GM18502 (cell line): ENCODE measurements at regions not wholly inside any gene's neighbourhood (a gene's known extent, or its start where the extent isn't known, plus 50 kb on each side); places are given as distances from the start of the nearest gene placed in this dataset.

ENCODE experiments used
- ATAC-seq: cut with Tn5 transposase; IDR thresholded peaks from one replicate; pipeline ENCODE4 v1.9.1; 2021; ENCODE audit warnings: mild to moderate bottlenecking; ENCODE audit not compliant: unreplicated experiment, poor library complexity

DNA sequence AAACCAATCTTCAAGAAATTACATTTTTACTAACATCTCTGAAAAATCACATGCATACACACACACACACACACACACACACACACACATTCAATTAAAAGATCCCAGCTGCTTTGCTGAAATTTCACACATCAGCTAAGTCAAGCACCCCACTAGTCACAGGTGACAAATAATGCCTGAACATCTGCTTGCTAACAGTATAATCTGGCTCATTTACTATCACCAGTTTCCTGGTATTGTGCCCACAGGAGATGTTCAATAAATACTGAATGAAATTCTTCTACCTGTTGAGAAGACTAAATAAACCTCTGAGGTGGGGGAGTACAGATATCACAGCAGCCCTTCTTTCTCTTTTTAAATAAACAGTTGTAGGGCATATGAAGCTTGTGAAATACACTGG is 994.0 kb downstream of the ARAP2 start:
- no peak for ATAC-seq

DNA sequence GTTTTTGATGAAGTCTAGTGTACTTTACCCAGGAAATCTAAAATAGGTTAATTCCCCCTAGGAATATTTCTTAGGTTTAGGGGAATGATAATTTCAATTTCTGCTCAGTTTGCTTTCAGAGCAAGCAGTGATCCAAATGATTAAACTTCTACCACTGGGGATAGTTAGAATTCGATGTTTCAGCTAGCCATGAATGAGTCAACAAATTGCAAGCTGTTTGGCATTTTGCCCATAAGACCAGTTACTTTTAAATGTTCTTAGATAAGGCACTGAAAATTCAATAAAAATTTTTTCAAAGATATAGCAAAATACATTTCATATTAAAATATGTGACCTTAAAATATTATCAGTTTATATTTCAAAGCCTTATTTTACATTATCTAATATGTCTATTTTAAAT is 993.6 kb downstream of the ARAP2 start:
- ATAC-seq: no peak

DNA sequence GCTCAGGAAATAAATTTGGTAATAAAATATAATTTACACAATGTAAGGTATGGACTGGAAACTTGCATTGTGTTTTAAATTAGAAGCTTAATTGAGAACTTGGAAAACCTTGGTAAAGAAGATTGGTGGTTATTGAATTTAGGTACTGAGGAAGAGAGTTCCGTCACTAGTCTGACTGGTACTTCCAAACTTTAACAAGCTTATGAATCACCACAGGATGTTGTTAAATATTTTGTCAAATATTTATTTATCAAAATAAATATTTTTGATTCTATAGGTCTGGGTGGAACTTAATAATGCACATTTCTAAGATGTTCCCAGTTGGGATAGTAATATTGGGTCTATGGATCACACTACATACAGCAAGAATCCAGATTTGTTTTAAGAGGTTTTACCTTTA is 992.2 kb downstream of the ARAP2 start:
- no peak for ATAC-seq

DNA sequence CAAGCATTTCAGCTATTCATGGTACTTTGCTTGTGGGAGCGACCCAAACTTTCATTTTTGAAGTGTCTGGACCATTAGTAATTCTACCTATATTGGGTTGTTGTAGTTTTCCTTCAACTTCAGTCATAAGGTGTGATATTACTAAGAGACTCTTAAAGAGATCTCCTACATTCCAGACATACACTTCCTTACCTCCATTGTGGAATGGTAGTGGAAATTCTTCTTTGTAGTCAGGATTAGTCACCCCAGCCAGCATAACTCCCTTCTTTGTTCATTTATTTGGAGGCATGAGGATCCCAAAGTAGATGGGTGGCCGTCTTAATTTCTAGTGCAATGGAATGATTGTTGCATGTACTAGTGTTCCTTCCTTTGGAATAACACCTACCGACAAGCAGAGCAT is 991.4 kb downstream of the ARAP2 start:
- ATAC-seq: no peak

DNA sequence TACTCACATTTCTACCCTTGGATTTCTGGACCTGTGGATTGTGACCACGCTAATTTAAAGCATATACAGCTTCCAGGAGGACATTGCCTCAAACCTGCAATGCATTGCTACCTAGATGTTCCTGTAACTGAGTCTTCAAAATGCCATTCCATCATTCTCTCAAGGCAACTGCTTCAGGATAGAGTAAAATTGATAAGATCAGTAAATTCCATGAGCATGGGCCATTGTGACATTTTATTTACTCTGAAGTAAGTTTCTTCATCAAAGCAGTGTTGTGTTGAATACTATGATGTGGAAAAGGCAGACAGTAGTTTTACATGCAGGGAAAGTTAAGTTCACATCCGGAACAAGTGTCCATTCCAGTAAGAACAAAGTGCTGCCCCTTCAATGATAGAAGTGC is 991.0 kb downstream of the ARAP2 start:
- ATAC-seq: no peak

DNA sequence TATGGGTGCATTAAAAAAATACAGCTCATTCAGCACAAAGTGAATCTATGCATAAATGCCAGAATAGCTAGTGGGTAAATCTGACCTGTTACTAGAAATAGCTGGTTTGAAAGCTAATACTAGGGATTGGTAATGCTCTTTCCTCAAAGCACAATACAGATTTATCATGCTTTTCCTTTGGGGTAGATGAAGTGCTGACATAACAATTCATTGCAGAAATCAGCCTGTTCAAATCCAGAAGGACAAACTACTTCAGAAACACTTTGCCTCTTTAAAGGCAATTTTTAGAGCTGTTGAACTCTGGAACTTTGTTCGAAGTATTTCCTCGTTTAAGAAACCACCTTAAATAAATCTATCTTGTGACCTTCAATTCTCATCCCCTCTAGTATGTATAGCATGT is 957.9 kb downstream of the ARAP2 start:
- ATAC-seq: no peak

DNA sequence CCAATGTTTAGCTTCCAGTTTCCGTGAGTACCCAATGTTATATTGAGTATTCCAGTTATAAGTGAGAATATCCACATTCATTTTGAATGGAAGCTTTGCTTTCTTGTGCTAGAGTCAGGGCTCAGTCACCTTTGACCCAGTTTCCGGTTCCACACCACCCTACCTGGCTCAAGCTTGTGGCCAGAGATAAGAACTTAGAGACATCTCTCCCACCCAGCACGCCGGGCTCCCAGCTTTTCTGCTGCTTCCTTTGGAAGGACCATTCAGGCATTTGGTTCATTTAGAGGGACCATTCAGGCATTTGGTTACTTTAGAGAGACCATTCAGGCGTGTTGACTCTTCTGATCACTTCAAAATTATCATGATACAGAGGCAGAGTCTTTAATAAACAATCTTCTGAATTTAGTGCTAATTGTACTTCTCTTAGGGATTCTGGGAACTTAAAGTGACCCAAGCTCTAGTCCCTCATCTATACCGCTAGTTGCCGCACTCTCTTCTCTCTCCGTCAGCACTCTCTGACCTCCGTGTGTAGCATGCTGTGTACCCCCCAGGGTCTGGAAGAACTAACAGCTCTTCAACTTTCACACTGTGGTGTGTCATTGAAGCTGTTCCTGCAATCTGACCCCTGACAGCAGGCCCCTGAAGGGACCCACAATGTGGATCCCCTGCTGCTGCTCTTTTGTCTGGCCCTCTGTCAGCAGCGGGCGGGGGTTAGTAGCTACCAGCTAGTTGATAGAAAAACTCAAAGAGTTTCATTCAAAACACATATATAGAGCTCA is 943.1 kb downstream of the ARAP2 start:
- ATAC-seq: no peak

DNA sequence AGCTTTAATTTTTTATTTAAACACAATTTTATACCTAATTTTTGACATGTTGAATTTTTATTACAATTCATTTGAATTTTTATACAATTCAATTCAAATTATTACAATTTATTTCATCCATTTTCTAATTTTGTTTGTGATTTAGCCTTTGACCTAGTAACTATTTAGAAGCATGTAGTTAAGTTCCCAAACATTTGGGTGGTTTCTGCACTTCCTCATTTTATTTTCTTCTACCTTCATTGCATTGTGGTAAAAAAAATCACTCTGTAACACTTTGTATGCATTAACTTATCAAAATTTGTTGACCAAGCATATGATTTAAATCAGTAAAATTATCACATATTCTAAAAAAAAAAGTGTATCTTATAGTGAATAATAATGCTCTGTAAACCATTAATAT is 928.9 kb downstream of the ARAP2 start:
- ATAC-seq: no peak

DNA sequence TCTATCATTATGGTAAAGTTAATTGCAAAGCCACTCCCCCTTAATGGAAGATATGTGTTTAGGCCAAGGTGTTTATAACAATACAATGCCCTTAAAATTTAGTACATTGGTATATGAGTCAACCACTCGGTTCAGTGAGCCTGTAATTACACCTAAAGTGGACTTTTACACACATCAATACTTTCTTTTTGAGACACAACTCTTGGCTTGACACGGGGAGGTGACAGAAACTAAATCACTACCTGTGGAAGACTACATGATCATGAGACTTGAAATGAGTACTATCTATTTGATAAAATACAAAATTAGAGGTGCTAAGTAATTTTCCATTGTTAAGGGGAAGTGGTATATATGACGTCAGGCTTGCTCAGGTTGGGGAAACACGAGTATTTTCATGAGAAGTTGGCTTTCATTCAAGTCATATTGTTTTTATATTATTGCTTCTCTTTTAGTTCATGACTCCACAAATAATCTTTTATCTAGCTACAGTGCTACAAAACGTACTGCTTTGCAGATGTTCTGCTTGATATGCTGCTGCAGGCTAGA is 918.3 kb downstream of the ARAP2 start:
- ATAC-seq: no peak

DNA sequence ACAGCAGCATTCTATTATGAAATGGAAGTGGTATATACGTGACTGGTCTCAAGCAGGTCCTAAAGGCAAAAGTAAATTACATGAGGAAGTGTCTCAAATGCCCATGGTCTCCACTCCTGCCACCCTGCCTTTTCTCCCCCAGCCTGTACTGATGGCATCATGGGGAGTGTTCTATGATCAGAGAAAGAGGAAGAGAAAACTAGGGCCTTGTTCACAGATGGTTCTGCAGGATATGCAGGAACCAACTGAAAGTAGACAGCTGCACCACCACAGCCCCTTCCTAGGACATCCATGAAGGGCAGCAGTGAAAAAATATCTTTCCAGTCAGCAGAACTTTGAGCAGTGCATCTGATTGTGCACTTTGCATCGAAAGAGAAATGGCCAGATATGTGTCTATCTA is 901.5 kb downstream of the ARAP2 start:
- ATAC-seq: no peak

DNA sequence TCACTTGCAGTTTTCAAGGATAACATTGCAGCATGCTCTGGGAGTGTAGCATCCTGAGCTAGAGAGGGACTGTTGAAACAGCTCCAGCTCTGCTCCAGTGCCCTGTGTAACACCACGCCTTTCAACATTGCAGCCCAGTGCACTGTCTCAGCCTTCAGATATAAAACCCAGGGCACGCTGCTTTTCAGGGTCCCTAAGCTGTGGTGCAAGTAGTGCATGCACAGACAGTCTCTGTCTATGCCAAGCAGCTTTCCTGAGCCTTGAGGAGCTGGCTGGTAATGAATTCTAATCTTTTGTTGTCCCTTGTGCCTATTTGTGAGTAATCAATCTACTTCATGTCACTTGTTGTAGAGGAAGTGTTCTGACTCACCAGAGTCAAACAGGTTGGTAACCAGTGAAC is 897.0 kb downstream of the ARAP2 start:
- no peak for ATAC-seq

DNA sequence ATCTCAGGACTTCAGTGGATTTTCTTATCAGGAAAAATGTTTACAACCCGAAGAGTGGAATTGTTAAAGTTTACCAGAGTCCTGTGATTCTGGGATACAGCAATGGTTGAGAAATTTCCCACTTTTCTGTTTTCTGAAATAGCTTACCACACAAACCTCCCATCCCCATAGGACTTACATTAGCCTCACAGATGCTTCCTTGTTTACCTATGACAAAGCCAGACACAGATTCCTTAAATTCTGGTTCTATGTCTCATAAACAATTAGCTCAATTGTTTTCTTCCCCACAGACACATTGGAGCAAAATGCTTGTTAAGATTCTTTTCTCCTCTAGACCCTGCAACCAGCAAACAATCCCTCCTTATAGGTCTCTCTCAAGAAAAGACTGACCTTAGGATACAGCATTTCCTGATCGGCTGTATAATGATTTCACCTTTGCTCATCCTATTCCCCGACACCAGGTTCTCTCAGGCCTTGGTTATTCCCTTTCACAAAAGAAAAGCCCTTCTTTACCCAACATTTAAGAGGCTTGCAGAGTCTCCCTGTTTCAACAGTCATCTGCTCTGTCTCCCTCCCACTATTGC is 886.2 kb downstream of the ARAP2 start:
- ATAC-seq: no peak

DNA sequence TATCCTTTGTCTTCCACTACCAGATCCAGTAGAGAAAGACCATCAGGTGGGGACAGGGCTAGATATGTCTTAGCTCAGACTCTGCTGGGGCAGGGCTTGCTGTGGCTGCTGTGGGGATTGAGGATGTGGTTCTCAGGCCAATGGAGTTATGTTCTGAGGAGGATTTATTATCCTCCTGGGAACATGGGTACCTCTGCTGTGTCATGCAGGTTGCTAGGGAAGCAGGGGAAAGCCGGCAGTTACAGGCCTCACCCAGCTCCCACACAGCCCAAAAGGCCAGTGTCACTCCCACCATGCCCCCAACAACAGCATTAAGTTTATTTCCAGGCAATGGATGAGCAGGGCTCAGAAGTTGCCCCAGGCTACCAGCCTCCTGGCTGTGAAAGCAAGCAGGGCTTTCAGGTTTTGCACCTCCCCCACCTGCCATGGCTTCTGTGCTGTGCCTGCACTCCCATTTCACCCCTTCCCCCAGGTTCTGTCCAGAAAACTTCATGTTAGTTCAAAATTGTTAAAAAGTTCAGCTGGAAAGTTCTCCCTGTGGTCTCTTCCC is 879.9 kb downstream of the ARAP2 start:
- no peak for ATAC-seq

DNA sequence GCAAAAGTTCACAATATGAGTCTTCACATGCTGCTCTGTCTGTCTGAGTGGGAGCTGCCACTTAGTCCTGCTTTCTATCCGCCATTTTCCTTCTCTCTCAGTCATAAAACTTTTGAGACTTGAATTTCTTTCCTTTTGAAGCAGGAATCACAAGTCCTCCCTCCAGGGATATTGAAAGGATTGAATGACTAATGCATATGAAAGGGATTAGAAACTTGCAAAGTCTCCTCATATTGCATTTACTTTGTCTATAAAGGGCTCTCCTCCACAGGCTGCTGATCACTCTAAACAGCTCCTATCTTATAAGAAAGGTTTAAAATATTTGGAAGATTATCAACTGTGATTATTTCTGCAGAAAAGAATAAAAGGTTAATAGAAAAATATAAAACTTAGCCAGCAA is 879.1 kb downstream of the ARAP2 start:
- ATAC-seq: no peak

DNA sequence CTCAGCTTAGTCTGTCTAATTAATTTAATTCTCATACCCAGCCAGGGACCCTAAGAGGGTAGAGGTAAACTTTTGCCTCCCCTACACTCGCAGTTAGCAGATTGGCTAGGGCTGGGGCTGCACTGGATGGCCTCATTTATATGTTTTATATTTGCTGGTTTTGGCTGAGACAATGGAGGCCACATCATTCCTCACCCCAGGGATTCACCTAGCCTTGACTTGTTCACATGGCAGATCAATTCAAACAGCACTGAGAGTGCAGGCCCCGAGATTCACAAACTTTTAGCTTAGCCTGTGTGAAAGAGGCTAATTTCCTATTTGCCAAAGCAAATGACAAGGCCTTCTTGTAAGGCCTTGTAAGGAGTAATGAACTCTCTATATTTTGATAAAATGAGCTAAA is 844.4 kb downstream of the ARAP2 start:
- ATAC-seq: no peak

DNA sequence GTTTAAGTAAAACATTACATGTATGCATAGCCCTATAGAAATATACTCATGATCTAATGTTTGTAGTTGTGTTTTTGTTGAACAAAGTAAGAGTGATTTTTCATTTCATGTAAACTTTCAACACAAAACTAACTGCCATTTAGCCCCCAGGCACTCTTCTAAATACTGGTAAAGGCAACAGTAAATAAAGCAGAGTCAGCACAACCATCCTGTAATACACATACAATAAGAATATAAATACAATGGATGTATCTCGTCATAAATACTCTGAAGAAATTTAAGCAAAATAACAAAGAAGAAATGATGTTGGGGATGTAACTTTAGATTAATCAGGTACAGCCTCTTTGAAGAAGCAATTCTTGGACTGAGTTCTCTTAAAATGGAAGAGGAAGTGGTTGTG is 821.2 kb downstream of the ARAP2 start:
- ATAC-seq: no peak

DNA sequence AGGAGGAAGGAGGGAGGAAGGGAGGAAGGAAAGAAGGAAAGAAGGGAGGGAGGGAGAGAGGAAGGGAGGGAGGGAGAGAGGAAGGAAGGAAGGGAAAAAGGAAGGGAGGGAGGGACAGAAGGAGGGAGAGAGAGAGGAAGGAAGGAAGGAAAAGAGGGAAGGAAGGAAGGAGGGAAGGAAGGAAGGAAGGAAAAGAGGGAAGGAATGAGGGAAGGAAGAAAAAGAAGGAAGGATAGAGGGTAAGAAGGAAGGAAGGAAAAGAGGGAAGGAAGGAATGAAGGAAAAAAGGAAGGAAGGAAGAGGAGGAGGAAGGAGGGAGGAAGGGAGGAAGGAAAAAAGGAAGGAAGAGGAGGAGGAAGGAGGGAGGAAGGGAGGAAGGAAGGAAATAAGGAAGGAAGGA is 796.8 kb downstream of the ARAP2 start:
- ATAC-seq: no peak

DNA sequence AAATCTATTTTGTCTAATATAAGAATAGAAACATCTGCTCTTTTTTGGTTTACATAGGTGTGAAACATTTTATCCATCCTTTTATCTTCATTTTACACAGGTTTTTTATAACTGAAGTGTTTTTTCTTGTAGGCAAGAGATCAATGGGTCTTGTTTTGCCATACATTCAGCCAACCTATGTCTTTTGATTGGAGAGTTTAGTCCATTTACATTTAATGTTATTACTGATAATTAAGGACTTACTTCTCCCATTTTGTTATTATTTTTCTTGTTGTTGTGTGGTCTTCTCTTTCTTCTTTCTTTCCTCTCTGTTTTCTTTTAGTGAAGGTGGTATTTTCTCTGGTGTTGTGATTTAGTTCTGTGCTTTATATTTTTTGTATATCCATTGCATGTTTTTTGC is 785.3 kb downstream of the ARAP2 start:
- ATAC-seq: no peak

DNA sequence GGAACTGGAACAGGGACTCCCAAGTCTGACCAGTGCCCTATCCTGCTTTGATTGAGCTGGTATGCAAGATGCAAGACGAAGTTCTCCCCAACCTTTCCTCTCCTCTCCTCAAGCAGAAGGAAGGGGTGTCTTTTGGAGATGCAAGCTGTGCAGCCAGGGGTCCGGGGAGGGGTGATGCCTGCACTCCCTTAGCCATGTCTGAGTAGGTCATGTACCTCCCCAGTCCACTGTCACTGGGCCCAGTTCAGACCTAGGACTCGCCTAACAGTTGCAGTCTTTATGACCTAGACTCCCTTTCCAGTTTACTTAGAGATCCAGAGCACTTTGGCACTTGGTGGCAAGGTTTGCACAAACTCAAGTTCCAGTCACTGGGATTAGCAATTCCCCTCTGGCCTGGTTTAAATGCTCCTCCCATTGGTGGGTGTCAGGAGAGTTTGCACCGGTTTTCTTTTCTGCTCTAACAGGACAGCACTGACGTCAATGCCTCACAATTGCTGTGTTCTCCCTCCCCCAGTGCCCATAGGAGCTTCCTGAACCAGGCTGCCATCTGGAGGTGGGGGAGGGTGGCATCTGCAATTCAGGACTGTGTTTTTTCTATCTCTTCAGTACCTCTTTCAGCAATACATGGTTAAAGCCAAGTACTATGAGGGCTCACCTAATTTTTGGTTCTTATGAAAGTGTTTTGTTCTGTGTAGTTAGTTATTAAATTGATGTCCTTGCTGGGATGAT is 782.2 kb downstream of the ARAP2 start:
- no peak for ATAC-seq

DNA sequence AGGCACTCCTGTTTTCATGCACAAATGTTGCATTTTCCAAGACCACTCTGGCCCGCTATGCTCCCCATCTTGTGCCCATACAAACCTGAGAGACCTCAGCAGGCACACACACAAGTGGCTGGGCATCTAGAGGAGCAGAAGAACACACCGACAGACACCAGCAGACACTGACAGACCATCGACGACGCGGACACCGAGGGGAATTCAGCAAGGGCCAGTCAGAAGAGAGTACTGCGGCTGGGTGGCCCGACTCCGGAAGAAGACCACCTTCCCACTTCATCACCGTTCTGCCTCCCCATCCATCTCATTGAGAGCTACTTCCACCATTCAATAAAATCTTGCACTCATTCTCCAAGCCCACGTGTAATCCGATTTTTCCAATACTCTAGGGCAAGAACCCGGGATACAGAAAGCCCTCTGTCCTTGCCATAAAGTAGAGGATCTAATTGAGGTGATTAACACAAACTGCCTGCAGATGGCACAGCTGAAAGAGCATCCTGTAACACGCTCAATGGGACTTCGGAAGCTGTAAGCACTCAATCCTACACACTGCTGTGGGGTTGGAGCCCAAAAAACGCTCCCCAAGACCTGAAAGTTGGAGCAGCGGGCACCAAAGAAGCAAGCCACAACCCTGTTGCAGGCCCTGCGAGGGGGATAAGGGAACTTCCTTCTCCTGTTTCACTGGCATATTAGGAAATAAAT is 780.9 kb downstream of the ARAP2 start:
- no peak for ATAC-seq
